ENCODE measurements at regions not wholly inside any gene's neighbourhood (a gene's known extent, or its start where the extent isn't known, plus 50 kb on each side); places are given as distances from the start of the nearest gene placed in this dataset.

DNA sequence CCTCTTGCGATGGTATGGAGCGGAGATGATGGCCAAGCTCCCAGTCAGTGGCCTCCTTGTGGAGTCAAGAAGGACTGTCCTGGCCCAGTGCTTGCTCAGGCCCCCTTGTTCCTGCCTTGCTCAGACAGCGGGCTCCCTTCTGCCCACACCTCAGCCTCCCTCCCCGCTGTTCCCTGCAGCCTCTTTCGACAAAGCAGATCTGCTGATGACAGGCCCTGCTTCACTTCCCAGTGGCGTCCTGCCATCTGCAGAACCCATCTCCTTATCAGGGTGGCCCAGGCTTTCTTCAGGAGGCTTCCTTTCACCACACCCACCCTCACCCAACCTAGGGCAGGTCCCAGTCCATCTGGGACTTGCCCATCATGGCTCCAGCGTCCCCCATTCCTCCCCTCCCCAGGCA lies 80.0 kb downstream of the CLDN34 start:
- DNase-seq (ENCODE audit: low read depth in 2 of 2, low spot score in 1 of 2), result no peak

- DNase-seq (ENCODE audit: low read depth in 2 of 2, low spot score in 1 of 2), result no peak
Observed at GRCh38 chrX:10047631-10048030, 80.5 kb downstream of the CLDN34 start.

GRCh38 chrX:10048076-10048475 lies 80.9 kb downstream of the CLDN34 start:
- no peak for DNase-seq (ENCODE audit: low read depth in 2 of 2, low spot score in 1 of 2)

DNA sequence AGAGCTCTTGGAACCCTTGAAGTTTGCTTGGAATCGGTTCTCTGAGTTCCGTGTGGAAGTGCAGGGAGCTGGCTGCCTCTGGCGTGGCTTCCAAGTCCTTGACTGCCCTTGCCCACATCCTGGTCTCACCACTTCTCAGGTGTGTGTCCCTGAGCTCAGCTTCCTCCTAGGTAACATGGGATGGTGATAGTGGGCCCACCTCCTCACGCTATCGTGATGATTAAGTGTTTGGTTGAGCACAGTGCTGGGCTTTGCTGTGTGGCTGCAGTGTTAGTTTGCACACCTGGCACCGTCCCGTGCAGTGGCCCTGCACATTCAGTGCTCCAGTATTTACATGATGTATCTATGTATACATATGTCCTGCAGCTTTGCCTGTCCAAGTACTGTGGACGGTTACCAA lies 81.5 kb downstream of the CLDN34 start:
- DNase-seq (ENCODE audit: low read depth in 2 of 2, low spot score in 1 of 2), result no peak

DNA sequence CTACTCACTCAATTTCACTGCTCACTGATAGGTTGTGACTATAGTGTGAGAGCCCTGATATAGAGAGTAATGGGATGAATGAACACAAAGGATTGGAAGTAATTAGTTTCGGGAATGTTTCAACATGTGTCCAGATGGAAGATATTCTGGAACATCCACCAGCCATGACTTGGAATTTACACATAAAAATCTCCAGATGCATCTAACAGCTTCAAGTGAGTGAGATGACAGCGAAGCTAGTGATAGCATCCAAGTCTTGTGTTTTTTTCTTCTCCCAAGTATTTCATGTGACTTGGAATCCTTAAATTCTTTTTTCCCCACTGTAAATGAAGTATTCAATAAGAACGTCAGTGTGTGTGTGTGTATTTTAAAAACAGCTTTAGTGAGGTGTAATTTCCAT lies 82.1 kb downstream of the CLDN34 start:
- DNase-seq (ENCODE audit: low read depth in 2 of 2, low spot score in 1 of 2), result no peak

GRCh38 chrX:10050481-10050880 lies 83.3 kb downstream of the CLDN34 start:
- DNase-seq (ENCODE audit: low read depth in 2 of 2, low spot score in 1 of 2), result no peak

DNA sequence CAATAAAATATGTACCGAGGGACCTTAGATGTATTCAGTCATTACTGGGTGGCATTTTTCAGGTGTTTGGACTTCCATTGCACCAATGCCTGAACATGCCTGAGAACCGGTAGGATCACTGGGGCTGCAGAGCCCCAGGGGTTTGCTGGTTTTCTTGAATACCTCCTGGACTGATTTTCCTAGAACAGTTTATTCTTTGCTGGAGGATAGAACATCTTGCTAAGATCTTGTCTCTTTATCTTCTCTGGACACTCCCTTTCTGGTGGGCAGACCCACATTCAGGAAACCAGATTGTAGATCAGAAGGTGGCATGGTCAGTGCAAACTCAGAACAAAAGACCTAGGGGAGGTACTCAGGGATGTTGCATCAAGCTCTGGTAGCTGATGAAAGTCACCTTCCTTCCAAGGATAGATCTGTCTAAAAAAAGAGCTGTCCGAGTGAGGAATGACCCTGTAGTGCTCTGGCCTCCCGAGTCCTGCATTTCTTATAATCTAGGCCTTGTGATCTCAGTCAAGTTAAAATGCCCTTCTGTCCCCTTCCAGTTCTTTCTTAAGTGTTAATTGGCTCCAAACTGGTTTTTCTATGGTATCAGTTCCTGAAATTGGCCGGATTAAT lies 84.8 kb downstream of the CLDN34 start:
- DNase-seq (ENCODE audit: low read depth in 2 of 2, low spot score in 1 of 2), result no peak

- DNase-seq (ENCODE audit: low read depth in 2 of 2, low spot score in 1 of 2), result no peak
Observed at GRCh38 chrX:10052906-10053625, 85.9 kb downstream of the CLDN34 start.

- no peak for DNase-seq (ENCODE audit: low read depth in 2 of 2, low spot score in 1 of 2)
Observed at GRCh38 chrX:10054396-10054795, 87.2 kb downstream of the CLDN34 start.

DNA sequence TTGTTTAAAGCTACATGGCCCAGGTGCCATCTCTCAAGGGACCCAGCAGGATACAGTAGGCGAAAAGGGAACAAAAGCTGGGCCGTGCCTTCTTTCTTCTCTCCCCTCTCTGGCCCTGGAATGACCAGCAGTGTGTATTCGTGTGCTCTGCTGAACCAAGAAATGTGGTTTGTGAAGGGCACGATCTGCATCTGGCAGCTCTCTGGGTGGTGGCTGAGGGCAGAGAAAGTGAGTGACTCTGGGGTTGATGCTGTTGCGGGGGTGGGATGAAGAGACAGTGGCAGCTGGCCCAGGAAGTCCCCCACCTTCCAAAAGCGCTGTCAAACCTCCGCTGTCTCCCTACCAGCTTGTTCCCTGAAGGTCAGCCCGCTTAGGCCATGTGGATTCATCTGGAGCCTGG lies 88.3 kb downstream of the CLDN34 start:
- no peak for DNase-seq (ENCODE audit: low read depth in 2 of 2, low spot score in 1 of 2)

DNA sequence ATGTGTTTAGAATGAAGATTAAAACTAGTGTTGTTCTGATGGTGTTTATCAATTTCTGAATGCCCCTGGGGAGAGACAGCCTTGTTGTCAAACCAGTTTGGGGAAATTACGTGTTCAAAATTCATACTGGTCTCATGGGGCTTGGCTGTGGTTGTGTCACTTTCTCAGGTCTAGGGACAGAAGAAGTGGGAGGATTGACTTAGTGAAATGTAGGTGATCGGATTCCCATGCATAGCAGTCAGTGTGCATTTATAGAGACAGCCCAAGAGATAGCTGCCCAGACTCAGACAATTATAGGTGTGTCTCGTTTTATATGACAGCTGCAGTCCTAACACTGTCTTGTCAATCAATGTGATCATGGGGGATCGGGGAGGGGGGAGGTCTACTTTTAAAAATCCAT lies 94.4 kb upstream of the CLCN4 start:
- no peak for DNase-seq (ENCODE audit: low read depth in 2 of 2, low spot score in 1 of 2)

DNA sequence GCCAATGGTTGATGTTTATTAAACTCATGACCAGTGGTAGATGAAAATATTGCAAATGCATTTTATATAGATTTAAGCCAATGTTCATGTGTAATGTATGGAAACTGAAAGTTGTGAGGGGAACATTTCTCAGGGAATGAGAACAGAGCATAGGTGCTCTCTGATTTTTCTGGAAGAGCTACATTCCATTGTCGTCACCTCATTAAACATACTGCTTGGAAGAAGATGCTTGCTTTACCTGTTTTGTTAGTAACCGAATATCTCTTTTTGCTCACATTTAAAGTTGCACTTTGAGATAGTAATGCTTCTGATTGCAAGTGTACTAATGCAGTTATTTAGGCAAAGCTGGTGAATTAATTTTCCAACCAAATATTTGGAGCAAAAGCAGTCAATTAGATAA lies 93.8 kb upstream of the CLCN4 start:
- no peak for DNase-seq (ENCODE audit: low read depth in 2 of 2, low spot score in 1 of 2)

GRCh38 chrX:10064736-10065135 lies 92.0 kb upstream of the CLCN4 start:
- no peak for DNase-seq (ENCODE audit: low read depth in 2 of 2, low spot score in 1 of 2)

- no peak for DNase-seq (ENCODE audit: low read depth in 2 of 2, low spot score in 1 of 2)
Observed at GRCh38 chrX:10070714-10071436, 85.9 kb upstream of the CLCN4 start.

DNA sequence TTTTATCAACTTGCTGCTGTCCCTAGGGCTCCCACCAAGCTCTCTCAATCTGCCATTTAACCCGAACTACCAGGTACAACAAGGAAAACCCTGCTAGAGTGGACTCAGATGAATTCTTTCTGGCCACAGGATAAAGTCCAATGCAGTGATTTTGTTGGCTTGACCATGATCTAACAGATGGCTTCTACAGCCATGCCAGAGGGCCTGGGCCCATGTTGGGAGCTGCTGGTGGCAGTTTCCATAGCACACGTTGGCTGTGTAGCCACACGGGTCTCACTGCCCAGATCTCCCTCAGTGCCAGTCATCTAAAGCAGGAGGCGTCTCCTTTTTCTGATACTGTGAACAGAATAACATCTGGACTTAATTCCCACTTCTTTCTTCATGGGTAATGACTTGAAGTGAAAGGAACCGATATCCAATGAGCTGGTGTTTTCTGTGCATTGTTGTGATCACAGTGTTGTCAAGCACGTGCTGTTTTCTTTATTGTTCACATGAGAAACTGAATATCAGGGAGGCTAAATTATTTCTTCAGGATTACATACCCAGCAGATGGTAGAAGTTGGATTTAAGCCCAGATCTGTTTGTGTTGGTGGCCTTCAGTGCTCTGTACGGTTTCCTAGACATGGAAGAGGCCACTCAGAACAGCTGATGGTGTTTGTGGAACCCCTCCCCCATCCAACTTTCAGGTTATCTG lies 85.2 kb upstream of the CLCN4 start:
- DNase-seq (ENCODE audit: low read depth in 2 of 2, low spot score in 1 of 2), result no peak

DNA sequence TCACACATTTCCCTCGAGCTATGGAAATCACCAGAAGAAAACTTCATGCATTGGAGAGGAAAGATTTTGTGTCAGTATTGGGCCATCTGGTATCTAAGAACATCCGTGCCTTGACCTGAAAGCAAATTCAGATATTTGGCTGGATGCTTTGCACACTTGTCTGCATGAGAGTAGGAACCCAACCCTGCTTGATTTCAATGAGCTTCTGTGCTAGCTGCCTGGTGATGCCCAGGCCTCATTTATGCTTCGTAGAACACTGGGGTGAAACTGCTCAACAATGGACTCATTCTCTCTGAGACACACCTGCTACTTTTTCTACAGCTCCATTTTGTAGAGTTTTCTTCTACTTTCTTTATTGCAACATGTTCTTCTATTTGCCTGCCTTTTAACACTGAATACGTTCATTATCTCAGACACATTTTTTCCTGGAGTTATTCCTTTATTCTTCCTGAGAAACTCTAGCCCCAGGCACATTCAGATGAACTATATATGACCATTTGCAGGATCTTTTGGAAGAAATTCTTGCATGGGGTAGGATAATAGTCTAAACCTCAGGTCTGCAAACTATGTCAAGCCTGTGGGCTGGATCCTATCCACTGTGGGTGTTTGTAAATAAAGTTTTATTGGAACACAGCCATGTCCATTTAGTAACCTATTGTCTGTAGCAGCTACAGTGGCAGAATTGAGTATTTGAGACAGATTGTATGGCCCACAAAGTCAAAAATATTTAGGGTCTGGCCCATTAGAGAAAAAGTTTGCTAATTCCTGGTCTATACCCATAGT lies 83.8 kb upstream of the CLCN4 start:
- DNase-seq (ENCODE audit: low read depth in 2 of 2, low spot score in 1 of 2), result no peak

DNA sequence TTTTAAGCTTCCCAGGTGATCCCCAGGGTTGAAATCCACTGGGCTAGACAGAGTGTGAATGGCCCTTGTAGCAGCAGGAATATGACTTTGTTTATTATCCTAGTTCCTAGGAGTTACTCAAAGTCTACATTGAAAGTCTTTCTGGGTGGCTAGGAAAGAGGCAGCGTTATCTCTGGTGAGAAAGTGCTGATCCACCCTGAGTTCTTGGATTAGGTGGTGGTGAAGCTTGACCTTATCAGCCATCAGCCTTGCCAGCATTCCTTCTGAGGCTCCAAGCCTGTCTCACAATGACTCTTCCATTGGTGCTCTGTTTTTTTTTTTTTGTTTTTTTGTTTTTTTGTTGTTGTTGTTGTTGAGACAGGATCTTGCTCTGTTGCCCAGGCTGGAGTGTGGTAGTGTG lies 83.1 kb upstream of the CLCN4 start:
- DNase-seq (ENCODE audit: low read depth in 2 of 2, low spot score in 1 of 2), result no peak

GRCh38 chrX:10074241-10074941 lies 82.4 kb upstream of the CLCN4 start:
- DNase-seq (ENCODE audit: low read depth in 2 of 2, low spot score in 1 of 2), result no peak

- DNase-seq (ENCODE audit: low read depth in 2 of 2, low spot score in 1 of 2), result no peak
Observed at GRCh38 chrX:10076765-10077164, 80.0 kb upstream of the CLCN4 start.

- DNase-seq (ENCODE audit: low read depth in 2 of 2, low spot score in 1 of 2), result no peak
Observed at GRCh38 chrX:10077425-10078188, 79.2 kb upstream of the CLCN4 start.
